ENCODE measurements at regions not wholly inside any gene's neighbourhood (a gene's known extent, or its start where the extent isn't known, plus 50 kb on each side); places are given as distances from the start of the nearest gene placed in this dataset.

GRCh38 chr4:16450724-16451123 lies 224.5 kb upstream of the TAPT1 start:
- DNase-seq, result peak; percentile 28
- whole genome bisulfite sequencing, 2 experiments (ENCODE audit: low coverage in 1 of 2, low lambda C conversion rate in 2 of 2, missing lambda C conversion rate in 2 of 2), result 18 to 32% methylated on average over 1 of the region's 1 CpG
- TF ChIP-seq EZH2phosphoT487 (IDR thresholded peaks at IDR 0.05; ENCODE audit: insufficient read depth, low read depth), result no peak
- no peak for TF ChIP-seq EZH2 (IDR thresholded peaks at IDR 0.05; ENCODE audit: insufficient read depth, poor library complexity, severe bottlenecking)
- H3K4me1 ChIP-seq (ENCODE audit: insufficient read depth), result no peaks in the 10 kb centered on the region
- no peak overlapping the region for H3K27ac ChIP-seq
- no peaks in the 10 kb centered on the region for H3K9me2 ChIP-seq (ENCODE audit: insufficient read depth)
- H3K4me2 ChIP-seq (ENCODE audit: unreplicated experiment), result no peak overlapping the region
- no peaks in the 10 kb centered on the region for H3K36me3 ChIP-seq (ENCODE audit: low read depth)
- H3K79me2 ChIP-seq (ENCODE audit: insufficient read depth), result no peaks in the 10 kb centered on the region
- H3F3A ChIP-seq (ENCODE audit: insufficient read depth), result no peaks in the 10 kb centered on the region
- H3K27me3 ChIP-seq (replicated peaks; ENCODE audit: insufficient read depth), result peaks cover 4% of the 10 kb centered on the region; the same call in 1 of the 2 replicates
- H3K9me3 ChIP-seq (ENCODE audit: low read depth), result no peaks in the 10 kb centered on the region
- H4K20me1 ChIP-seq (ENCODE audit: insufficient read depth), result no peaks in the 10 kb centered on the region
- H2AFZ ChIP-seq, result no peak overlapping the region
- in situ Hi-C loops (cut with MboI), result no loop called here
- H3K4me3 ChIP-seq, result no peak overlapping the region
- H3K9ac ChIP-seq, result no peak overlapping the region

- in situ Hi-C loops (cut with MboI), result no loop called here
- no peaks in the 10 kb centered on the region for H3K4me1 ChIP-seq (ENCODE audit: insufficient read depth)
- no peak overlapping the region for H3K4me2 ChIP-seq (ENCODE audit: unreplicated experiment)
- 58 to 69% methylated on average over 3 of the region's 3 CpGs for WGBS, 2 experiments (ENCODE audit: low coverage in 1 of 2, low lambda C conversion rate in 2 of 2, missing lambda C conversion rate in 2 of 2)
- H3K9me2 ChIP-seq (ENCODE audit: insufficient read depth), result no peaks in the 10 kb centered on the region
- H2AFZ ChIP-seq, result no peak overlapping the region
- H3K4me3 ChIP-seq, result no peak overlapping the region
- TF ChIP-seq EZH2phosphoT487 (IDR thresholded peaks at IDR 0.05; ENCODE audit: insufficient read depth, low read depth), result no peak
- no peak for TF ChIP-seq EZH2 (IDR thresholded peaks at IDR 0.05; ENCODE audit: insufficient read depth, poor library complexity, severe bottlenecking)
- H4K20me1 ChIP-seq (ENCODE audit: insufficient read depth), result no peaks in the 10 kb centered on the region
- no peak for DNase-seq
- H3K79me2 ChIP-seq (ENCODE audit: insufficient read depth), result no peaks in the 10 kb centered on the region
- H3K9ac ChIP-seq, result no peak overlapping the region
- no peaks in the 10 kb centered on the region for H3F3A ChIP-seq (ENCODE audit: insufficient read depth)
- no peaks in the 10 kb centered on the region for H3K36me3 ChIP-seq (ENCODE audit: low read depth)
- H3K9me3 ChIP-seq (ENCODE audit: low read depth), result no peaks in the 10 kb centered on the region
- no peak overlapping the region for H3K27ac ChIP-seq
- no peaks in the 10 kb centered on the region for H3K27me3 ChIP-seq (replicated peaks; ENCODE audit: insufficient read depth)
Observed at GRCh38 chr4:16450031-16450430, 223.8 kb upstream of the TAPT1 start.

GRCh38 chr4:16449406-16449805 lies 223.1 kb upstream of the TAPT1 start:
- no peak overlapping the region for H3K27ac ChIP-seq
- no peaks in the 10 kb centered on the region for H3K4me1 ChIP-seq (ENCODE audit: insufficient read depth)
- no peak overlapping the region for H3K9ac ChIP-seq
- no peaks in the 10 kb centered on the region for H3K36me3 ChIP-seq (ENCODE audit: low read depth)
- H2AFZ ChIP-seq, result no peak overlapping the region
- H3K9me3 ChIP-seq (ENCODE audit: low read depth), result no peaks in the 10 kb centered on the region
- H3K27me3 ChIP-seq (replicated peaks; ENCODE audit: insufficient read depth), result no peaks in the 10 kb centered on the region
- DNase-seq, result no peak
- in situ Hi-C loops (cut with MboI), result loop anchor here (10.0 kb wide), 1 partner anchor 155 kb away; no protein-coding TSS in a partner anchor
- TF ChIP-seq EZH2phosphoT487 (IDR thresholded peaks at IDR 0.05; ENCODE audit: insufficient read depth, low read depth), result no peak
- no peak for TF ChIP-seq EZH2 (IDR thresholded peaks at IDR 0.05; ENCODE audit: insufficient read depth, poor library complexity, severe bottlenecking)
- WGBS, 2 experiments (ENCODE audit: low coverage in 1 of 2, low lambda C conversion rate in 2 of 2, missing lambda C conversion rate in 2 of 2), result 42 to 50% methylated on average over 2 of the region's 2 CpGs
- H3K79me2 ChIP-seq (ENCODE audit: insufficient read depth), result no peaks in the 10 kb centered on the region
- no peaks in the 10 kb centered on the region for H3F3A ChIP-seq (ENCODE audit: insufficient read depth)
- no peak overlapping the region for H3K4me3 ChIP-seq
- H3K4me2 ChIP-seq (ENCODE audit: unreplicated experiment), result no peak overlapping the region
- H3K9me2 ChIP-seq (ENCODE audit: insufficient read depth), result no peaks in the 10 kb centered on the region
- no peaks in the 10 kb centered on the region for H4K20me1 ChIP-seq (ENCODE audit: insufficient read depth)

- Histone ChIP-seq H3K9me3 (ENCODE audit: low read depth) (no peaks in the 10 kb centered on the region), H3K27me3 (replicated peaks; ENCODE audit: insufficient read depth) (no peaks in the 10 kb centered on the region), H3K9me2 (ENCODE audit: insufficient read depth) (no peaks in the 10 kb centered on the region), H3K27ac (no peak overlapping the region), H4K20me1 (ENCODE audit: insufficient read depth) (no peaks in the 10 kb centered on the region), H3F3A (ENCODE audit: insufficient read depth) (no peaks in the 10 kb centered on the region), H3K4me3 (no peak overlapping the region), H3K36me3 (ENCODE audit: low read depth) (no peaks in the 10 kb centered on the region), H3K4me2 (ENCODE audit: unreplicated experiment) (no peak overlapping the region), H3K4me1 (ENCODE audit: insufficient read depth) (no peaks in the 10 kb centered on the region), H3K9ac (no peak overlapping the region), H2AFZ (no peak overlapping the region), H3K79me2 (ENCODE audit: insufficient read depth) (no peaks in the 10 kb centered on the region)
- no peak for TF ChIP-seq EZH2 (IDR thresholded peaks at IDR 0.05; ENCODE audit: insufficient read depth, poor library complexity, severe bottlenecking)
- no peak for TF ChIP-seq EZH2phosphoT487 (IDR thresholded peaks at IDR 0.05; ENCODE audit: insufficient read depth, low read depth)
- WGBS, 2 experiments (ENCODE audit: low coverage in 1 of 2, low lambda C conversion rate in 2 of 2, missing lambda C conversion rate in 2 of 2), result 86 to 88% methylated on average over 9 of the region's 9 CpGs
- DNase-seq, result no peak
- in situ Hi-C loops (cut with MboI), result loop anchor here (10.0 kb wide), 1 partner anchor 154 kb away; no protein-coding TSS in a partner anchor
Observed at GRCh38 chr4:16448241-16448840, 222.1 kb upstream of the TAPT1 start.

Measured in GM23248 (cell line).